Ishikawa (cell line): ENCODE measurements at regions not wholly inside any gene's neighbourhood (a gene's known extent, or its start where the extent isn't known, plus 50 kb on each side); places are given as distances from the start of the nearest gene placed in this dataset.
A peak's percentile ranks its signal among the peaks of the same experiment; 100 is the strongest.

Experiments used
- CEBPB ChIP-seq: IDR thresholded peaks from 2 replicates; pipeline ENCODE4 v1.6.1; 2012
- CREB1 ChIP-seq: IDR thresholded peaks from 2 replicates; pipeline ENCODE4 v1.6.1; 2012; ENCODE audit warnings: low read depth
- EGR1 ChIP-seq: IDR thresholded peaks from 2 replicates; pipeline ENCODE4 v1.6.1; 2012
- EP300 ChIP-seq: IDR thresholded peaks from 2 replicates; pipeline ENCODE4 v1.6.1; 2012; ENCODE audit warnings: borderline replicate concordance
- FOXM1 ChIP-seq: IDR thresholded peaks from 2 replicates; pipeline ENCODE4 v1.6.1; 2012; ENCODE audit warnings: low read depth, borderline replicate concordance
- MAX ChIP-seq: IDR thresholded peaks from 2 replicates; pipeline ENCODE4 v1.6.1; 2012
- NFIC ChIP-seq: IDR thresholded peaks from 2 replicates; pipeline ENCODE4 v1.6.1; 2012
- RAD21 ChIP-seq: IDR thresholded peaks from 2 replicates; pipeline ENCODE4 v1.6.1; 2012; ENCODE audit warnings: low read depth
- REST ChIP-seq: IDR thresholded peaks from 2 replicates; pipeline ENCODE4 v1.6.1; 2012; ENCODE audit warnings: low read depth, mild to moderate bottlenecking
- TAF1 ChIP-seq: IDR thresholded peaks from 2 replicates; pipeline ENCODE4 v1.6.1; 2012; ENCODE audit warnings: low read depth, mild to moderate bottlenecking
- TCF12 ChIP-seq: IDR thresholded peaks from 2 replicates; pipeline ENCODE4 v1.6.1; 2012; ENCODE audit warnings: low read depth
- TEAD4 ChIP-seq: IDR thresholded peaks from 2 replicates; pipeline ENCODE4 v1.6.1; 2012
- YY1 ChIP-seq: IDR thresholded peaks from 2 replicates; pipeline ENCODE4 v1.6.1; 2012; ENCODE audit warnings: low read depth
- ZBTB7A ChIP-seq: IDR thresholded peaks from 2 replicates; pipeline ENCODE4 v1.6.1; 2012; ENCODE audit warnings: low read depth
- TF ChIP-seq, protein P1 (sequence below): IDR thresholded peaks from 2 replicates; pipeline ENCODE4 v1.6.1; 2012

DNA sequence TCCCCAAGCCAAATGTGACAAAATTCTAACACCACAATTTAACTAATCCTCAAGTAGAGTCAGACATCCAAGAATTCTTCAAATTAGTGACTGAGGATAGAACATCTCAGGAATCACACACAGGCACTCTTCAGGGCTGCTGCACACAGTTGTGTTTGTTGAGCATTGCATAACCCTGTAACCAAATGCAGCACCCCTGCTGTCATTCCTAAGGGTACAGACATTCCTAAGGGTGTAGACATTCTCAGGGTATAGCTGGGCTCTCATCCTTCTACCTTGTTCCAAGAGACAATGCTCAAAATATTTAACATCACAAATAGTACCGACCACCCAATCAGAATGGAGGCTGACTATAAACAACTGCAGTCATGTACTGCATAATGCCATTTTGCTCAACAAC lies 107.1 kb upstream of the UBE2E2 start:
- TF ChIP-seq TEAD4 (peak; percentile 90), REST (no peak), CEBPB (peak; percentile 98), TCF12 (peak; percentile 74; the same call in 1 of the 2 replicates), EP300 (peak; percentile 87), TAF1 (no peak), ZBTB7A (no peak), NFIC (peak; percentile 65), RAD21 (no peak; the same call in 1 of the 2 replicates), FOXM1 (peak; percentile 39; the same call in 1 of the 2 replicates)
- TF ChIP-seq, protein P1, sequence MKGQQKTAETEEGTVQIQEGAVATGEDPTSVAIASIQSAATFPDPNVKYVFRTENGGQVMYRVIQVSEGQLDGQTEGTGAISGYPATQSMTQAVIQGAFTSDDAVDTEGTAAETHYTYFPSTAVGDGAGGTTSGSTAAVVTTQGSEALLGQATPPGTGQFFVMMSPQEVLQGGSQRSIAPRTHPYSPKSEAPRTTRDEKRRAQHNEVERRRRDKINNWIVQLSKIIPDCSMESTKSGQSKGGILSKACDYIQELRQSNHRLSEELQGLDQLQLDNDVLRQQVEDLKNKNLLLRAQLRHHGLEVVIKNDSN = no peak

DNA sequence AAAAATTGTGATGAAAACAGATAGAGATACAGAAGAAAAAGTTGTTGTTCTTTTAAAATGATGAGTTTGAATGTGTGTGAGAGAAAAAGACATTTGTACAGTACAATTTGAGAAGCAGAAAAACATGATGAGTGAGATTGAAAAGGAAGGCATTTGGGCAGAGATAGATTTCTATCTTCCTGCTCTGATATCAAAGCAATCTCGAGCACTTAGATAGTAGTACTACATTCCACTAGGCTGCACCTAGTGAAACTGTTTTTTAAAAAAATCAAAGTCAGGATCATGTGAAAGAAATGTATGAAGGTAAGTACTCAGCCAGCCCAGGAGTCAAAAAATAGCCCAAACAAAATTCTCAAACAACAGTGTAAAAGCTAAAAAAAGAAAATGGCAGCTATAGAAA lies 104.1 kb upstream of the UBE2E2 start:
- TF ChIP-seq ZBTB7A = no peak
- no peak for TF ChIP-seq CREB1
- TF ChIP-seq REST = no peak
- no peak for TF ChIP-seq NFIC
- TF ChIP-seq TAF1 = no peak
- TF ChIP-seq, protein P1 = no peak
- no peak for TF ChIP-seq EGR1
- no peak for TF ChIP-seq TCF12
- no peak for TF ChIP-seq FOXM1
- TF ChIP-seq RAD21 = no peak
- TF ChIP-seq TEAD4 = no peak
- TF ChIP-seq YY1 = no peak
- TF ChIP-seq MAX = no peak
- no peak for TF ChIP-seq EP300

DNA sequence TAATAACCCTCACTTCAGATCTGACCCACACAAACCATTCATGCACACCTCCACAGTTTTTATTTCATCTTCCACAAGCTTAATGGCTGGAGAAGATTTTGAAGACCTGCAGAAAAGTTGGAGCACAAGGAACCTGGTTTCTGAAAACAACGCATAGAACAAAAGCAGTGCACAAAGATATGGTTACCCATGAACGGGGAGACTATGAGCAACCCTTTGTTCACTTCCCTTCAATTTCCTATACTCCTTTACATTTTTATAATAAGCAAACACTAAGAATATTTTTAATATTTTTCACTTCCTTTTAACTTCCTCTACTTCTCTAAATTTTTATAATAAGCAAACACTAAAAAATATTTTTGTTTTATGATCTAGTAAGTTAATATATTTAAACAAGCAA lies 103.5 kb upstream of the UBE2E2 start:
- TF ChIP-seq CEBPB (no peak), TEAD4 (no peak), TCF12 (no peak)

GRCh38 chr3:23100106-23100505 lies 103.0 kb upstream of the UBE2E2 start:
- TF ChIP-seq, protein P1 = no peak
- TF ChIP-seq EP300 (no peak), YY1 (no peak), ZBTB7A (no peak), REST (no peak), MAX (no peak), TAF1 (no peak), CEBPB (no peak), CREB1 (no peak), FOXM1 (no peak), NFIC (no peak), TEAD4 (no peak)

- TF ChIP-seq CREB1 = no peak
- TF ChIP-seq TCF12 = no peak
- no peak for TF ChIP-seq TEAD4
- TF ChIP-seq, protein P1 = peak; percentile 46; the same call in 1 of the 2 replicates
- TF ChIP-seq EP300 = no peak
- no peak for TF ChIP-seq REST
- TF ChIP-seq ZBTB7A = no peak
- TF ChIP-seq RAD21 = no peak
Measured at GRCh38 chr3:23103764-23104163, 99.4 kb upstream of the UBE2E2 start.
